SU-DHL-6 (cell line): ENCODE measurements at regions not wholly inside any gene's neighbourhood (a gene's known extent, or its start where the extent isn't known, plus 50 kb on each side); places are given as distances from the start of the nearest gene placed in this dataset.
A peak's percentile ranks its signal among the peaks of the same experiment; 100 is the strongest.

Experiments used
- EZH2phosphoT487 ChIP-seq: fragments of 200-600 bp; sonication (generic), shearing (Covaris generic); conservative IDR thresholded peaks from 2 replicates; pipeline ENCODE4 v1.6.1; 2018; ENCODE audit warnings: mild to moderate bottlenecking, antibody characterized with exemption, low read length, moderate library complexity, mixed read lengths
- TF ChIP-seq, protein P1 (sequence below): fragments of 200-600 bp; sonication (generic); IDR thresholded peaks from one replicate; pipeline ENCODE4 v1.5.1; 2017; ENCODE audit warnings: antibody characterized with exemption, mild to moderate bottlenecking, low read length, moderate library complexity; ENCODE audit not compliant: insufficient read depth, poor library complexity, severe bottlenecking

DNA sequence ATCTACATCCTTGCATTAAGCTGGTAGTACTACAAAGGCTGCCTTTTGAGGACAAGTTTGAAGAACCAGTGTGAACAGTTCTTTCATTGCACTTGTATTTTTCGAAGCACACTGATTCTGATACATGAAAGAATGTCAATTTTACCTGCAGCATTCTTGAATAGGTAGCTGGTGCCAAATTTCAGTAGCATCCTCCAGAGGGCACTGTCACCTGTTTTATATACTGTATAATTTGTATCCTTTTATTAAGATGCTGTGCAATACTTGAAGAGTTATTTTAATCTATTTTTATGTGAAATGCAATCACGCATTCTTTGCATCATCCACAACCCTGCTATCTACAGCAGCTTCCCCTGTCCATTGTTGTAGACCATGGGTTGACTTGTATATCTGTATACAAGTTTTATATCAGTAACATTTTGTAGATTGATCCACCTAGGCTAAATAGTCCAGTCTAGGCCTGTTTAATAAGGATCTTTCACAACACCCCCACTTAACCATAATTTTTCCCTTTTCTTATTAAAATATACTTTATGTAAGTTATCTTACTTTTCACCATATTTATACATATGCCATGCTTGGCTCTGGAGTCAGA is 325.7 kb downstream of the PCDH7 start:
- TF ChIP-seq, protein P1, sequence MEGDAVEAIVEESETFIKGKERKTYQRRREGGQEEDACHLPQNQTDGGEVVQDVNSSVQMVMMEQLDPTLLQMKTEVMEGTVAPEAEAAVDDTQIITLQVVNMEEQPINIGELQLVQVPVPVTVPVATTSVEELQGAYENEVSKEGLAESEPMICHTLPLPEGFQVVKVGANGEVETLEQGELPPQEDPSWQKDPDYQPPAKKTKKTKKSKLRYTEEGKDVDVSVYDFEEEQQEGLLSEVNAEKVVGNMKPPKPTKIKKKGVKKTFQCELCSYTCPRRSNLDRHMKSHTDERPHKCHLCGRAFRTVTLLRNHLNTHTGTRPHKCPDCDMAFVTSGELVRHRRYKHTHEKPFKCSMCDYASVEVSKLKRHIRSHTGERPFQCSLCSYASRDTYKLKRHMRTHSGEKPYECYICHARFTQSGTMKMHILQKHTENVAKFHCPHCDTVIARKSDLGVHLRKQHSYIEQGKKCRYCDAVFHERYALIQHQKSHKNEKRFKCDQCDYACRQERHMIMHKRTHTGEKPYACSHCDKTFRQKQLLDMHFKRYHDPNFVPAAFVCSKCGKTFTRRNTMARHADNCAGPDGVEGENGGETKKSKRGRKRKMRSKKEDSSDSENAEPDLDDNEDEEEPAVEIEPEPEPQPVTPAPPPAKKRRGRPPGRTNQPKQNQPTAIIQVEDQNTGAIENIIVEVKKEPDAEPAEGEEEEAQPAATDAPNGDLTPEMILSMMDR: peak; percentile 58
- TF ChIP-seq EZH2phosphoT487: no peak
